ENCODE measurements at regions not wholly inside any gene's neighbourhood (a gene's known extent, or its start where the extent isn't known, plus 50 kb on each side); places are given as distances from the start of the nearest gene placed in this dataset.
"Not testable (repeated sequence)": the region's sequence is repeated elsewhere in the genome, so short reads cannot be mapped to it uniquely, and the experiment has no call there.

- H3K9me3 Mint-ChIP-seq, result peaks cover 4 to 30% of the 10 kb centered on the region in 2 donors
- DNase-seq (ENCODE audit: low spot score in 2 of 2) (no peak), ATAC-seq (no peak)
- H3K36me3 Mint-ChIP-seq, result peaks cover 0 to 7% of the 10 kb centered on the region in 2 donors
- no peak overlapping the region for H3K27ac Mint-ChIP-seq
Observed at GRCh38 chr6:93654548-93654947, 235.2 kb upstream of the EPHA7 start.

GRCh38 chr6:93644611-93645010 is 225.3 kb upstream of the EPHA7 start:
- Mint-ChIP-seq H3K27ac (no peak overlapping the region), H3K36me3 (peaks cover 0 to 5% of the 10 kb centered on the region in 2 donors), H3K9me3 (peaks cover 0 to 14% of the 10 kb centered on the region in 2 donors)
- DNase-seq (ENCODE audit: low spot score in 2 of 2), result no peak
- ATAC-seq, result no peak

- peaks cover 14 to 17% of the 10 kb centered on the region in 2 donors for H3K9me3 Mint-ChIP-seq
- ATAC-seq (no peak), DNase-seq (ENCODE audit: low spot score in 2 of 2) (no peak)
- H3K27ac Mint-ChIP-seq, result no peak overlapping the region
- H3K36me3 Mint-ChIP-seq, result peaks cover 0 to 5% of the 10 kb centered on the region in 2 donors
Observed at GRCh38 chr6:93639126-93639525, 219.8 kb upstream of the EPHA7 start.

DNA sequence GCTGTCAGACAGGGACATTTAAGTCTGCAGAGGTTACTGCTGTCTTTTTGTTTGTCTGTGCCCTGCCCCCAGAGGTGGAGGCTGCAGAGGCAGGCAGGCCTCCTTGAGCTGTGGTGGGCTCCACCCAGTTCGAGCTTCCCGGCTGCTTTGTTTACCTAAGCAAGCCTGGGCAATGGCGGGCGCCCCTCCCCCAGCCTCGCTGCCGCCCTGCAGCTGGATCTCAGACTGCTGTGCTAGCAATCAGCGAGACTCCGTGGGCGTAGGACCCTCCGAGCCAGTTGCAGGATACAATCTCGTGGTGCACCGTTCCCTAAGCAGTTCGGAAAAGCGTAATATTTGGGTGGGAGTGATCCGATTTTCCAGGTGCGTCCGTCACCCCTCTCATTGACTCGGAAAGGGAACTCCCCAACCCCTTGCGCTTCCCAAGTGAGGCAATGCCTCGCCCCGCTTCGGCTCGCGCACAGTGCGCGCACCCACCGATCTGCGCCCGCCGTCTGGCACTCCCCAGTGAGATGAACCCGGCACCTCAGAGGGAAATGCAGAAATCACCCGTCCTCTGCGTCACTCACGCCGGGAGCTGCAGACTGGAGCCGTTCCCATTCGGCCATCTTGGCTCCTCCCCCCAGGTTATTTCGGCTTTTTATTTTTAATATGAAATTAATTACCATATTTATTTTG is 217.8 kb upstream of the EPHA7 start:
- not testable (repeated sequence) for DNase-seq (ENCODE audit: low spot score in 2 of 2); H3K36me3 Mint-ChIP-seq; H3K27ac Mint-ChIP-seq; ATAC-seq
- peaks cover 14 to 17% of the 10 kb centered on the region in 2 donors for H3K9me3 Mint-ChIP-seq

- Mint-ChIP-seq H3K9me3 (peaks cover 10 to 24% of the 10 kb centered on the region in 2 donors), H3K36me3 (no peaks in the 10 kb centered on the region), H3K27ac (no peak overlapping the region)
- DNase-seq (ENCODE audit: low spot score in 2 of 2) (no peak), ATAC-seq (no peak)
Observed at GRCh38 chr6:93624408-93624807, 205.0 kb upstream of the EPHA7 start.

GRCh38 chr6:93621442-93621841 is 202.1 kb upstream of the EPHA7 start:
- Mint-ChIP-seq H3K27ac (no peak overlapping the region), H3K9me3 (peaks cover 5 to 18% of the 10 kb centered on the region in 2 donors), H3K36me3 (no peaks in the 10 kb centered on the region)
- DNase-seq (ENCODE audit: low spot score in 2 of 2) (no peak), ATAC-seq (no peak)

DNA sequence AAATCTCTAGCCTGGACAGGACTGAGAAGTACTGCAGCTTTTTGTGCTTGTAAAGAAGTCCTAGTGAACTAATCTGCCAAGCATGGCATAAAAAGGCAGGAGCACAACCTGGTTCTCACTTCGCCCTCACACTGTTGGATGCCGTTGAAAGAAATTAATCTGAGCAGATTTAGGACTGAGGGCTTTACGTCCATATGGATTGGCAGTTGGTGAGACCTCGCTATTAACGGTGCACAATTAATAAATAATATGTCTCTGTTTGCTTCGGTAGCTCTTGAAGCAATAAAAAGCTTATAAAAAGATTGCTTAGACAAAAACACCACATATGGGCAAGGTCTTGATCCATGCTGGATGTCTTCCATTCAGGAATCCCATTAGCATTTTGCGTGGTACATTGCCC is 185.6 kb upstream of the EPHA7 start:
- H3K36me3 Mint-ChIP-seq, result no peaks in the 10 kb centered on the region
- no peak for ATAC-seq

GRCh38 chr6:93592417-93592816 is 173.1 kb upstream of the EPHA7 start:
- DNase-seq (ENCODE audit: low spot score in 2 of 2), result no peak
- H3K36me3 Mint-ChIP-seq, result no peaks in the 10 kb centered on the region
- ATAC-seq, result no peak
- H3K27ac Mint-ChIP-seq, result no peak overlapping the region
- H3K9me3 Mint-ChIP-seq, result peaks cover 14 to 15% of the 10 kb centered on the region in 2 donors

More for the DNA sequence above, 185.6 kb upstream of the EPHA7 start:
- Mint-ChIP-seq H3K27ac (no peak overlapping the region), H3K9me3 (peaks cover 2 to 8% of the 10 kb centered on the region in 2 donors)
- DNase-seq (ENCODE audit: low spot score in 2 of 2), result no peak

DNA sequence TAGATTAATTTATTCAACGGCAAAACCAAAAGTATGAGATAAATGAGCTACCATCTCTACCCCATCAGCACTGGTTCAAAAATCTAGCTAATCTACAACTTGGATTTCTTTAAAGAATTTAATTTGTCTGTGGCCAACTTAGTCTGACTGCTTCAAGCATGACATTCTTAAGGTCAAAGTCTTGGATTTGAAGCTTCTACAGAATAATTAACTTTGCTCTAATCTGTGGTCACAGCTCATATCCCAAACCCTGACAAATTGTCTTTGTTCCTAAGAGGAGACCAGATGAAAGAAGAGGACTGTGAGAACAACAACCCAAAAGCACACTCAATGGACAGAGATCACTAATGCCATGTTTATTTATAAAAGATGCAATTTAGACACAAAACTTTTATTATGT is 166.9 kb upstream of the EPHA7 start:
- Mint-ChIP-seq H3K9me3 (peaks cover 12 to 16% of the 10 kb centered on the region in 2 donors), H3K27ac (no peak overlapping the region), H3K36me3 (no peaks in the 10 kb centered on the region)
- ATAC-seq (no peak), DNase-seq (ENCODE audit: low spot score in 2 of 2) (no peak)

DNA sequence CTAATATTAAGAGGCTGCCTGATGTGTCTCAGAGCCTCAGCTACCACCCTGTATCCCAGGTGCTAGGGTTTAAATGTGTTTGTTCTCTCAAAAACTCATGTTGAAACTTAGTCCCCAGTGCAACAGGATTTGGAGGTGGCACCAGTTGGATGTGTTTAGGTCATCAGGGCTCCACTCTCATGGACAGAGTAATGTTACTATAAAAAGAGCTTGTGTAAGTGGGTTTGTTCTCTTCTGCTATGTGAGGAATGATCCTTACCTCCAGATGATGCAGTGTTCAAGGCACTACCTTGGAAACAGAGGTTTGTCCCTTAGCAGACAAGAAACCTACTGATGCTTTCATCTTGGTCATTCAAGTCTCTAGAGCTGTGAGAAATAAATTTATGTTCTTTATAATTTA is 164.9 kb upstream of the EPHA7 start:
- DNase-seq (ENCODE audit: low spot score in 2 of 2), result no peak
- Mint-ChIP-seq H3K9me3 (peaks cover 9 to 12% of the 10 kb centered on the region in 2 donors), H3K27ac (no peak overlapping the region), H3K36me3 (no peaks in the 10 kb centered on the region)
- ATAC-seq, result no peak

- DNase-seq (ENCODE audit: low spot score in 2 of 2) (no peak), ATAC-seq (no peak)
- Mint-ChIP-seq H3K36me3 (no peaks in the 10 kb centered on the region), H3K27ac (no peak overlapping the region), H3K9me3 (peaks cover 6 to 11% of the 10 kb centered on the region in 2 donors)
Observed at GRCh38 chr6:93581371-93581770, 162.0 kb upstream of the EPHA7 start.

GRCh38 chr6:93580446-93580845 is 161.1 kb upstream of the EPHA7 start:
- DNase-seq (ENCODE audit: low spot score in 2 of 2), result no peak
- H3K36me3 Mint-ChIP-seq, result no peaks in the 10 kb centered on the region
- no peak for ATAC-seq
- peaks cover 0 to 2% of the 10 kb centered on the region in 2 donors for H3K9me3 Mint-ChIP-seq
- no peak overlapping the region for H3K27ac Mint-ChIP-seq

DNA sequence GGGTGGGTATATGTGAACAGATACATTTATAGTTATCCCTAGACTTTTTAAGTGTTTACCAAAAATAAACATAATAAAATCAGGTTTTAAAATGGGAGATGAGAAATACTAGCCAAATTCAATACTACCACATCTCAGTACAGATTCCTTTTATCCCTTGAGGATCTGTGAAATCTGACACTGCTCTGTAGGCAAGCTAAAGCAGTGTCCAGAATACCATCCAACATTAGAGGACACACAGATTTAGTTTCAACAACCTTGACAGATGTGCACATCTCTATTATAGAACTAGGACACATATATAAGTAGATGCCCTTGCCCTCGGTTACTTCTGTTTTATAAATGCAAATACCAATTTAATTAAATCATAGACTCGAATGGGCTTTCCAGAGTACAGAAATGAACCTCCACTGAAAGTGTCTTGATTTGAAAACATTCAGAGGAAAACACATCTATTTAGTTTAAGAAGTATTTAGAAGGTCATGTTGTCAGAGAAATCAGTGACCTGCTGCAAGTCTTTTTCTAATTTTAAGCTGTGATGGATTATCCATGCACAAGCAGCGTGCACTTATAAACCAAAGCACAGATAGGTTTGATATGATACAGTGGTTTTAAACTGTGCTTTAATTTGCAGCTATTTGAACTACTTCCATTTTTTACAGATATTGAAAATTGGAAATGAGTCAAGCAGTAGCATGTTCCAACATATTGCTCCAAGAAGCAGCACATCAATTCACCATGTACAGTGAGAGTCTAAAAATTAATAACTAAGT is 156.3 kb upstream of the EPHA7 start:
- no peak for ATAC-seq
- Mint-ChIP-seq H3K9me3 (peaks cover 0 to 4% of the 10 kb centered on the region in 2 donors), H3K36me3 (no peaks in the 10 kb centered on the region)

DNA sequence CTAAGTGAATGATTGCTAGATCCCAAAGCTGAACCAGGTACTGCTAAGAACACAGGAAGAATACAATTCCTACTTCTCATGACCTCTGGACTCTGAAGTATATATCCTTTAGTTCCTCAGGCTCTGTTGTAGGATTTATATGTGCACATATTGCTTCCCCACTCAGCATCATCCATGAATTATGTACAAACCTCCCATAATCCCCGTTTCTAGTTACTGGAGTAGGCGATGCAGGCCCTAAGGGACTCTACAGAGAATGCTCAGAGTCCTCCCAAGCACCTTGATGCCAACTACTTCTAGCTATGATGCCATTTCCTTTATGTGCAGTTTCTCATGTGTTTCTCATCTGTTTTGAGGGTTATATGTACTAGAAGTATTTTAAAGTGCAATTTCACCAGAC is 154.9 kb upstream of the EPHA7 start:
- H3K27ac Mint-ChIP-seq, result no peak overlapping the region
- ATAC-seq, result no peak
- H3K9me3 Mint-ChIP-seq, result peaks cover 4% of the 10 kb centered on the region in 2 donors
- no peak for DNase-seq (ENCODE audit: low spot score in 2 of 2)
- no peaks in the 10 kb centered on the region for H3K36me3 Mint-ChIP-seq

More for the DNA sequence above, 156.3 kb upstream of the EPHA7 start:
- no peak for DNase-seq (ENCODE audit: low spot score in 2 of 2)
- no peak overlapping the region for H3K27ac Mint-ChIP-seq

DNA sequence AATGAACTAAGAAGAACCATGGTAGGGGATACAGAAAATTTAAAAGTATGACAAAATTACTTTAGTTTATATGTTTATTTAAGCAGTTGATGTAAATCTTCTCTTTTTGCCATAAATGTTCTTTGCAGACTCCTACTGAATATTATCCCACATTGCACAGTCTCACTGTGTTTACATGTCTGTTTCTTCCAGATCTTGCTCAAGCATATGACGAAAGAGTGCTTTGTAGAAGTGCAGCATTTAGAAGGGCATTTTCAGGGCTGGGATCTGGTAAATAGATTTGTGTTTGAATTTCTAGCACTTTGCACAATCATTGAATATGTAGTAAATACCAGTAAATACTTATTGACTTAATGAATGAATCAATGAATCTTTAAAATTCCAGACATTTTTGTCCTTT is 152.0 kb upstream of the EPHA7 start:
- DNase-seq (ENCODE audit: low spot score in 2 of 2), result no peak
- Mint-ChIP-seq H3K36me3 (no peaks in the 10 kb centered on the region), H3K9me3 (peaks cover 5 to 6% of the 10 kb centered on the region in 2 donors), H3K27ac (no peak overlapping the region)
- no peak for ATAC-seq

- H3K9me3 Mint-ChIP-seq, result peaks cover 5 to 13% of the 10 kb centered on the region in 2 donors
- ATAC-seq (no peak), DNase-seq (ENCODE audit: low spot score in 2 of 2) (no peak)
- H3K27ac Mint-ChIP-seq, result no peak overlapping the region
- no peaks in the 10 kb centered on the region for H3K36me3 Mint-ChIP-seq
Observed at GRCh38 chr6:93568169-93568568, 148.8 kb upstream of the EPHA7 start.

DNA sequence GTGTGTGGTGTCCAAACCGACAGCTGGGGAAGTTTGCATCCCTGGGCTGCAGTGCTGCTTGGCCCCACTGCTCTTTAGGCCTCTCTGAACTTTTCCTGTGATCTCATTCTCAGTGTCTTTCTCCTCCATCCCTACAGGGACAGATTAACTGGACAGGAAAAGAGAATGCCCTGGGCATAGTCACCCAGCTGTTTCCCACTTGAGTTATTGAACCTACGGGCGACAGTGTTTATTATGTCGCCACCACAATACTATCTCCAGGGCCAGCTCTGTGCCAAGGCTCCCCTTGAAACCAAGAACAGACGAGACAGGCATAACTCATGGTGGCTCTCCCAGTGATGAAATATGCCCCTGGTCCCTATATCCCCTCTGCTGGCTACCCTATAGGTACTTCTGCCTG is 147.8 kb upstream of the EPHA7 start:
- DNase-seq (ENCODE audit: low spot score in 2 of 2), result no peak
- peaks cover 5 to 13% of the 10 kb centered on the region in 2 donors for H3K9me3 Mint-ChIP-seq
- ATAC-seq, result no peak

DNA sequence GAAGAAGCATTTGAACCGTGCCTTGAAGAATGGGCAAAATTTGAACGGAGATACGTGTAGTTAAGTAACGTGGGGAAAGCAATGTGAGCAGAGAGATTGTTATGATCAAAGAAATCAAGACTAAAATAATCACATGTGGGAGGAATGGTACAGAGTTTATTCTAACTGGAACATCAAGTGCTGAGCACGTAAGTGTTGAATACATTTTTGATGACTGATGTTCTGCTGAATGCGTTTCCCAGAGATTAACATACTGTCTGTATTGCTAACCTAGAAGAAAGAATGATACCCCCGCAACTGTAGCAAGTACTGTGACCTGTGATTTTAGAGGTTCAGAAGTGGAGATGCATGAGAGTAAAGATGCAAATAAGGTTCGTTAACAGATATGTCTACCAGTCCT is 146.9 kb upstream of the EPHA7 start:
- Mint-ChIP-seq H3K36me3 (no peaks in the 10 kb centered on the region), H3K27ac (no peak overlapping the region), H3K9me3 (peaks cover 5 to 13% of the 10 kb centered on the region in 2 donors)
- no peak for ATAC-seq
- DNase-seq (ENCODE audit: low spot score in 2 of 2), result no peak

More for the DNA sequence above, 147.8 kb upstream of the EPHA7 start:
- Mint-ChIP-seq H3K36me3 (no peaks in the 10 kb centered on the region), H3K27ac (no peak overlapping the region)
